Parathyroid adenoma (tissue), 2 donors: ENCODE measurements at regions not wholly inside any gene's neighbourhood (a gene's known extent, or its start where the extent isn't known, plus 50 kb on each side); places are given as distances from the start of the nearest gene placed in this dataset.

ENCODE experiments used
- H2AFZ ChIP-seq: fragments of 300-600 bp; sonication (generic); one replicate; pipeline ENCODE4 v1.7.0; 2017; ENCODE audit warnings: antibody characterized with exemption, mild to moderate bottlenecking
- H3K27ac ChIP-seq: fragments of 300-600 bp; sonication (generic); one replicate; pipeline ENCODE4 v1.7.0; 2017
- H3K27me3 ChIP-seq: fragments of 300-600 bp; sonication (generic); one replicate; pipeline ENCODE4 v1.7.0; 2017; ENCODE audit warnings: low read length; ENCODE audit not compliant: control insufficient read depth, insufficient read depth
- H3K36me3 ChIP-seq: fragments of 300-600 bp; sonication (generic); one replicate; pipeline ENCODE4 v1.7.0; 2017; ENCODE audit warnings: low read length; ENCODE audit not compliant: control insufficient read depth, insufficient read depth
- H3K4me1 ChIP-seq: fragments of 300-600 bp; sonication (generic); one replicate; pipeline ENCODE4 v1.7.0; 2017; ENCODE audit warnings: control low read depth
- H3K4me2 ChIP-seq: fragments of 300-600 bp; sonication (generic); one replicate; pipeline ENCODE4 v1.7.0; 2017; ENCODE audit warnings: low read length
- H3K4me3 ChIP-seq: fragments of 300-600 bp; sonication (generic); one replicate; pipeline ENCODE4 v1.7.0; 2017; ENCODE audit warnings: low read depth, low read length
- H3K79me2 ChIP-seq: fragments of 300-600 bp; sonication (generic); one replicate; pipeline ENCODE4 v1.7.0; 2017; ENCODE audit warnings: control low read depth
- H3K9ac ChIP-seq: fragments of 300-600 bp; sonication (generic); one replicate; pipeline ENCODE4 v1.7.0; 2017; ENCODE audit warnings: mild to moderate bottlenecking
- H3K9me3 ChIP-seq: fragments of 300-600 bp; sonication (generic); one replicate; pipeline ENCODE4 v1.7.0; 2017; ENCODE audit warnings: low read length; ENCODE audit not compliant: control insufficient read depth
- TF ChIP-seq, protein P1 (sequence below): fragments of 300-600 bp; sonication (generic); IDR thresholded peaks from one replicate; pipeline ENCODE4 v1.7.0; 2017; ENCODE audit warnings: antibody characterized with exemption, mild to moderate bottlenecking
- donor health status: primary hyperparathyroidism.

DNA sequence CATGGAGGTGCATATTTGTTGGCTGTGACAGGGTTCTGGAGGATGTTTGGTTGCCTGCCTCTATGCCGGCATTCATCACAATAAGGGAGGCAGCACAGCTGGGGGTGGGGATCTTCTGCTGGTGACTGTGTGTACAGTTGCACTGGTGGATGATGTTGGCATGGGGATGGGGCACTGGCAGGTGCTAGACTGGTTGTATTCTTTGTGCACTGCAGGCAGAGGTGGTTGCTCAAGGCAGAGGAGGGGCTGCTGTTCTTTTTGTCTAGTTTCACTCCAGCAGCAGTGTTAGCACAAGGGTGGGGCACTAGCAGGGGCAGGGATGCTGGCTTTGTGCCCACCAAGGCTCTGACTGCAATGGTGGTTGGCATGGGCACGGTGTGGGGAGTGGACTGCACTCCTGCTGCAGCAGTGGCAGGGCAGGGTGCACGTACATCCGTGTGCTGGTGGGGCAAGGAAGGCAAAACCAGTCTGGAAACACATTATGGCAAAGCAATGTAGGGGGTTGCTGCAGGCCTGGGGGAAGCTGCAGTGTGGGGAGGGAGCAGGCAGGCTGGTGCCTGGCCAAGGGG, 69.3 kb downstream of the ISOC1 start:
- TF ChIP-seq, protein P1, sequence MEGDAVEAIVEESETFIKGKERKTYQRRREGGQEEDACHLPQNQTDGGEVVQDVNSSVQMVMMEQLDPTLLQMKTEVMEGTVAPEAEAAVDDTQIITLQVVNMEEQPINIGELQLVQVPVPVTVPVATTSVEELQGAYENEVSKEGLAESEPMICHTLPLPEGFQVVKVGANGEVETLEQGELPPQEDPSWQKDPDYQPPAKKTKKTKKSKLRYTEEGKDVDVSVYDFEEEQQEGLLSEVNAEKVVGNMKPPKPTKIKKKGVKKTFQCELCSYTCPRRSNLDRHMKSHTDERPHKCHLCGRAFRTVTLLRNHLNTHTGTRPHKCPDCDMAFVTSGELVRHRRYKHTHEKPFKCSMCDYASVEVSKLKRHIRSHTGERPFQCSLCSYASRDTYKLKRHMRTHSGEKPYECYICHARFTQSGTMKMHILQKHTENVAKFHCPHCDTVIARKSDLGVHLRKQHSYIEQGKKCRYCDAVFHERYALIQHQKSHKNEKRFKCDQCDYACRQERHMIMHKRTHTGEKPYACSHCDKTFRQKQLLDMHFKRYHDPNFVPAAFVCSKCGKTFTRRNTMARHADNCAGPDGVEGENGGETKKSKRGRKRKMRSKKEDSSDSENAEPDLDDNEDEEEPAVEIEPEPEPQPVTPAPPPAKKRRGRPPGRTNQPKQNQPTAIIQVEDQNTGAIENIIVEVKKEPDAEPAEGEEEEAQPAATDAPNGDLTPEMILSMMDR = no peak
- Histone ChIP-seq H3K36me3 (no peaks in the 10 kb centered on the region), H3K9me3 (no peaks in the 10 kb centered on the region), H3K4me2 (no peak overlapping the region), H2AFZ (no peak overlapping the region), H3K27ac (no peak overlapping the region), H3K9ac (no peak overlapping the region), H3K27me3 (no peaks in the 10 kb centered on the region), H3K4me3 (no peak overlapping the region), H3K4me1 (no peaks in the 10 kb centered on the region), H3K79me2 (no peaks in the 10 kb centered on the region)

DNA sequence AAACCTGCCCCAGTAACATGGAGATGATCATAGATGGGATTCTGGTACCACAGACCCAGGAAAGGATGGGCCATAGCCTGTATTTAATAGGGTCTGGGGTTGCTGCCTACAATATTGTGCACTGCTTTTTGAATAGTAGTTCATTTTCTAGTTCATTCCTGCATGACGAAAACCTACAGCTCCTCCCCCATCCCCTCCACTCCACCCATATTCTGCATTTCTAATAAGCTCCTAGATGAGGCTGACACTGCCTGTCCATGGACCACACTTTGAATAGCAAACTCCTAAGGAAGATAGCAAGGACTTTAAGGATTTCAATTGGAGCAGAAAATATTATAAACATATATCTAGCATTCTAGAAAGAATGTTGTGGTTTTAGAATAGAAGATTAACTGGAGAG, 75.5 kb downstream of the ISOC1 start:
- no peaks in the 10 kb centered on the region for H3K36me3 ChIP-seq
- no peak overlapping the region for H3K4me2 ChIP-seq
- no peaks in the 10 kb centered on the region for H3K27me3 ChIP-seq
- TF ChIP-seq, protein P1 = no peak
- no peaks in the 10 kb centered on the region for H3K4me1 ChIP-seq
- no peaks in the 10 kb centered on the region for H3K9me3 ChIP-seq
- H3K9ac ChIP-seq = no peak overlapping the region
- H3K4me3 ChIP-seq = no peak overlapping the region
- H3K27ac ChIP-seq = no peak overlapping the region
- H3K79me2 ChIP-seq = no peaks in the 10 kb centered on the region
- H2AFZ ChIP-seq = no peak overlapping the region

DNA sequence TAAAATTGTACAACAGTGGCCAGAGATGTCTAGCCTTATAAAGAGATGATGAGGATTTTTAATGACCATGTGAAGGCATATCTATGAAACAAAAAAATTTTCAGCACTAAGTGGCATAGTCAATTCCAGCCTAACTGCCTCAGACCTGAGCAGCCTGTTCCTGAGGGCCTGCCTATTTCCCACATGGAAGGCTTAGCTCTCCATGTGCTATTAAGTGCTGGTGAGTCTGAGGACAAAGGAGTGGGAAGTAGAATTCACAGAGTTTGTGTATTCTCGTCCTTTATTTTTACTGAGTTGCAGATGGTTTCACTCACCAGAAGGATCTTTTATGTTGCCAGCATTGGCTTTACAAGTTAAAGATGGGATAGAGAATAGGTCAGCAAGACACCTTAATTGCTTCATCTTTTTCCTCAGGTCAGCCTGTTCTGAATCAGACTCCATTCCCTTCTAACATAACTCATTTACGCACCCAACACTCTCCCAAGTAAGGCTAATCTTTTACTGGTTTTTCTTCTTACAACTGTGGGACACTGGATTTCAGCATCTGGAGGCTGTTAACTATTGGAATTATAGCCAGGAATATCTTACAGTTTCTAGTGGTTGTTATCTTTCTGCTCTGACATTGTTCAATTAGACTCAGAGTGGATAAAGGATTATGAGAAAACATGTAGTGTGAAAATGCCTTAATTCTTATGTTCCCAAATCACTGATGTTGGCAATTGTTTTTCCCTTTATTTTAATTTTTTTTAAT, 76.8 kb downstream of the ISOC1 start:
- Histone ChIP-seq H2AFZ (no peak overlapping the region), H3K9me3 (no peaks in the 10 kb centered on the region), H3K9ac (no peak overlapping the region), H3K27me3 (no peaks in the 10 kb centered on the region), H3K36me3 (no peaks in the 10 kb centered on the region), H3K4me2 (no peak overlapping the region), H3K4me1 (no peaks in the 10 kb centered on the region), H3K79me2 (no peaks in the 10 kb centered on the region), H3K4me3 (no peak overlapping the region), H3K27ac (no peak overlapping the region)
- TF ChIP-seq, protein P1 = no peak

DNA sequence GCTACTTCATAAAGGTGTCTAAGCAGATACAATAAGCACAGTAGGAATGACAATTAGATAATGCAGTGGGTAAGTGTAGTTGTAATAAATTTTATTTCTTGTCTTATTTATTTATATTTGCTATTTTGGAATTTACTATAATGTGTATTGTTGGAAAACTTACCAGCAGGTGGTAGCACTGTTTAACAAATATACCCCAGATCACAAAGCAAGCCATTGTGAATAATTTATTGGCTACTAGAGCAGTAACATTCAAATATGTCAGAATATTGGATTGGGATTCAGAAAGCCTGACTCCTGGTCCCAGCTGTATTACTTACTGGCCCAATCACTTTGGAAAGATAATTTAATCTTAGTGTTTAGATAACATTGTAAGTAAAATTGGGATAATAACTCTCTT, 78.0 kb downstream of the ISOC1 start:
- Histone ChIP-seq H3K9ac (no peak overlapping the region), H2AFZ (no peak overlapping the region), H3K27me3 (no peaks in the 10 kb centered on the region), H3K36me3 (no peaks in the 10 kb centered on the region), H3K4me1 (no peaks in the 10 kb centered on the region), H3K4me2 (no peak overlapping the region), H3K27ac (no peak overlapping the region), H3K79me2 (no peaks in the 10 kb centered on the region), H3K4me3 (no peak overlapping the region), H3K9me3 (no peaks in the 10 kb centered on the region)
- TF ChIP-seq, protein P1 = no peak

GRCh38 chr5:129173771-129174170, 79.2 kb downstream of the ISOC1 start:
- no peak overlapping the region for H3K27ac ChIP-seq
- no peak overlapping the region for H2AFZ ChIP-seq
- no peaks in the 10 kb centered on the region for H3K27me3 ChIP-seq
- no peaks in the 10 kb centered on the region for H3K79me2 ChIP-seq
- H3K4me1 ChIP-seq = no peaks in the 10 kb centered on the region
- H3K4me3 ChIP-seq = no peak overlapping the region
- H3K9ac ChIP-seq = no peak overlapping the region
- TF ChIP-seq, protein P1 = no peak
- no peaks in the 10 kb centered on the region for H3K9me3 ChIP-seq
- no peaks in the 10 kb centered on the region for H3K36me3 ChIP-seq
- no peak overlapping the region for H3K4me2 ChIP-seq
